CD4-positive, alpha-beta memory T cell (primary cell): ENCODE measurements at regions not wholly inside any gene's neighbourhood (a gene's known extent, or its start where the extent isn't known, plus 50 kb on each side); places are given as distances from the start of the nearest gene placed in this dataset.
"Not testable (repeated sequence)": the region's sequence is repeated elsewhere in the genome, so short reads cannot be mapped to it uniquely, and the experiment has no call there.

Experiments
- CTCF ChIA-PET: fragments of 350-600 bp; sonication (Branson Sonifier 250); formaldehyde crosslinking; loops from one replicate; lab custom pipeline; 2021; ENCODE audit warnings: inconsistent platforms; ENCODE audit not compliant: partially characterized antibody; lab: Charles Lee
- POLR2A ChIA-PET: fragments of 350-600 bp; sonication (Branson Sonifier 250); formaldehyde crosslinking; loops from one replicate; lab custom pipeline; 2021; ENCODE audit not compliant: partially characterized antibody; lab: Charles Lee
- DNase-seq, 5 donors: peaks; one replicate each; pipeline versions ENCODE4 v3.0.0 to v3.0.0-alpha.2; 2020 to 2022; ENCODE audit warnings: mixed read lengths in 1 of 5
- H3K27ac ChIP-seq: one replicate; pipeline ENCODE4 v1.7.0; 2013; ENCODE audit warnings: low read depth, low read length
- H3K27me3 ChIP-seq: 2 replicates; pipeline ENCODE4 v1.7.0; 2013; ENCODE audit warnings: mild to moderate bottlenecking, low read length, moderate library complexity; ENCODE audit not compliant: insufficient read depth
- H3K36me3 ChIP-seq: 2 replicates; pipeline ENCODE4 v1.7.0; 2013; ENCODE audit warnings: mild to moderate bottlenecking, low read length, moderate library complexity; ENCODE audit not compliant: insufficient read depth
- H3K4me1 ChIP-seq: 2 replicates; pipeline ENCODE4 v1.7.0; 2013; ENCODE audit warnings: mild to moderate bottlenecking, low read length, moderate library complexity; ENCODE audit not compliant: insufficient read depth
- H3K4me3 ChIP-seq, 2 donors: one replicate each; pipeline ENCODE4 v1.7.0; 2013; ENCODE audit warnings: low read length in 2 of 2, mild to moderate bottlenecking in 1 of 2
- H3K9me3 ChIP-seq, 2 donors: one replicate each; pipeline ENCODE4 v1.7.0; 2013; ENCODE audit warnings: low read length in 2 of 2, control low read depth in 1 of 2; ENCODE audit not compliant: control insufficient read depth in 1 of 2
- H3K27ac Mint-ChIP-seq, 7 donors: one replicate each; pipeline ENCODE4 v1.8.0; 2020 to 2021; ENCODE audit warnings: mixed read lengths in 7 of 7, mild to moderate bottlenecking in 6 of 7, inconsistent platforms in 3 of 7, moderate library complexity in 3 of 7
- H3K27me3 Mint-ChIP-seq, 2 donors: one replicate each; pipeline ENCODE4 v1.8.0; 2020 to 2021; ENCODE audit warnings: mixed read lengths in 2 of 2
- H3K36me3 Mint-ChIP-seq, 2 donors: one replicate each; pipeline ENCODE4 v1.8.0; 2020 to 2021; ENCODE audit warnings: mixed read lengths in 2 of 2, inconsistent platforms in 1 of 2, mild to moderate bottlenecking in 1 of 2
- H3K4me1 Mint-ChIP-seq, 4 donors: one replicate each; pipeline ENCODE4 v1.8.0; 2020 to 2021; ENCODE audit warnings: mixed read lengths in 4 of 4, mild to moderate bottlenecking in 1 of 4
- H3K4me3 Mint-ChIP-seq, 8 donors: one replicate each; pipeline ENCODE4 v1.8.0; 2020 to 2021; ENCODE audit warnings: mixed read lengths in 8 of 8, mild to moderate bottlenecking in 7 of 8, moderate library complexity in 6 of 8, inconsistent platforms in 3 of 8
- H3K9me3 Mint-ChIP-seq, 8 donors: one replicate each; pipeline ENCODE4 v1.8.0; 2020 to 2021; ENCODE audit warnings: mixed read lengths in 8 of 8, mild to moderate bottlenecking in 5 of 8, inconsistent platforms in 3 of 8, moderate library complexity in 1 of 8
- intact Hi-C: fragments of 100-400 bp; cut with micrococcal nuclease; formaldehyde crosslinking; loops from one replicate; pipeline ENCODE4 v1.15.1; 2023

- H3K27ac Mint-ChIP-seq, H3K4me3 ChIP-seq, H3K4me1 Mint-ChIP-seq, CTCF ChIA-PET, intact Hi-C loops, POLR2A ChIA-PET, H3K36me3 ChIP-seq, H3K4me1 ChIP-seq, H3K27ac ChIP-seq, H3K9me3 Mint-ChIP-seq, H3K36me3 Mint-ChIP-seq, DNase-seq, H3K27me3 ChIP-seq, H3K27me3 Mint-ChIP-seq, H3K9me3 ChIP-seq, H3K4me3 Mint-ChIP-seq: not testable (repeated sequence)
These were observed 142.9 kb downstream of the GTF2IRD2B start for GRCh38 chr7:75235092-75235826.

GRCh38 chr7:75235827-75236167, 143.4 kb downstream of the GTF2IRD2B start:
- H3K4me3 ChIP-seq, H3K27ac Mint-ChIP-seq, H3K36me3 ChIP-seq, H3K4me1 ChIP-seq, H3K27me3 ChIP-seq, intact Hi-C loops, H3K4me1 Mint-ChIP-seq, H3K4me3 Mint-ChIP-seq, H3K36me3 Mint-ChIP-seq, POLR2A ChIA-PET, DNase-seq, H3K9me3 Mint-ChIP-seq, H3K27me3 Mint-ChIP-seq, CTCF ChIA-PET, H3K27ac ChIP-seq, H3K9me3 ChIP-seq: not testable (repeated sequence)

GRCh38 chr7:75237255-75238187, 145.1 kb downstream of the GTF2IRD2B start:
- H3K36me3 Mint-ChIP-seq, H3K27ac ChIP-seq, intact Hi-C loops, H3K4me1 Mint-ChIP-seq, H3K27ac Mint-ChIP-seq, H3K27me3 Mint-ChIP-seq, H3K36me3 ChIP-seq, H3K27me3 ChIP-seq, H3K4me1 ChIP-seq, H3K9me3 ChIP-seq, H3K9me3 Mint-ChIP-seq, CTCF ChIA-PET, POLR2A ChIA-PET, H3K4me3 ChIP-seq: not testable (repeated sequence)
- H3K4me3 Mint-ChIP-seq = peak overlapping the region in 5 of 8 donors; percentile 27 to 50 (median 42)
- peak; percentile 57 to 68 (median 65) for DNase-seq

DNA sequence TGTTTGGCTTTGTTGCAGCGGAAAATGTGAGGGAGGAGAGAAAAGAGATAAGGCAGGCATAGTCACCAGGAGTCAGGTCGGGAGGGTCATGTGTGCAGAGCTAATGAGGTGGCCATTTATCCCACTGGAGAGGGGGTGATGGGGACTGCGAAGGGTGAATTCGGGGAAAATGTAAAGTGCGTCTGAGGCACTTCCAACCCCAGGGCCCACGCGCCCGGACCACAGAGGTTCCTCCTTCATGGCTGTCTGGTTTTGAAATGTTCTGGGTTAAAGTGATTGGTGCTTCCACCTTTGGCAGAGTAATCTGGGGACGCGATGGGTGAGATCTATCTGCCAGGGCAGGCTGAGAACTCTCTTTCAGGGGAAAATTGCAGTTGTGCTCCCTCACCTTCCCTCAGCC, 145.9 kb downstream of the GTF2IRD2B start:
- H3K27me3 Mint-ChIP-seq, H3K36me3 Mint-ChIP-seq, H3K4me3 Mint-ChIP-seq, DNase-seq, H3K27me3 ChIP-seq, H3K27ac Mint-ChIP-seq, CTCF ChIA-PET, POLR2A ChIA-PET, H3K9me3 ChIP-seq, H3K27ac ChIP-seq, H3K36me3 ChIP-seq, H3K9me3 Mint-ChIP-seq, intact Hi-C loops, H3K4me3 ChIP-seq, H3K4me1 Mint-ChIP-seq, H3K4me1 ChIP-seq: not testable (repeated sequence)

DNA sequence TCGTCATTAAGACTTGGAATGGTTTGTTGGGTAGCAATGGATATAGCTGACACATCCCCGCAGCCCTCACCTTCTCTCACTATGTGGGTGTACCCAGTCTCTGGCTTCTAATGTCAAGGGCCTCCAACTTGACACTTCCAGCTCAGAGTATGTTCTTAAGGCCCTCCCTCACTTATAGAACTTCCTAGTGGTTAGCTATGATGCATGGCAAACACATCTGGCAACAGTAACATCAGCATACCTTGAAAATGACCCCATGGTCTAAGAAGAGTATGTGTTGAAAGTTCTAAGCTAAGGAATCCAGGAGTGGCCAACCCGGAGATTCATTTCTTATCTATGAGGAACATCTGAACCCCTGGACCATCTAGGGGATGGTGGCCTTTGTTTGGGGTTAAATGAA, 151.2 kb downstream of the GTF2IRD2B start:
- H3K27ac Mint-ChIP-seq, H3K4me1 Mint-ChIP-seq, H3K36me3 Mint-ChIP-seq, H3K4me1 ChIP-seq, H3K9me3 ChIP-seq, DNase-seq, H3K27ac ChIP-seq, POLR2A ChIA-PET, H3K27me3 ChIP-seq, H3K27me3 Mint-ChIP-seq, intact Hi-C loops, H3K36me3 ChIP-seq, H3K4me3 ChIP-seq, H3K4me3 Mint-ChIP-seq, CTCF ChIA-PET, H3K9me3 Mint-ChIP-seq: not testable (repeated sequence)

- DNase-seq, H3K9me3 Mint-ChIP-seq, H3K36me3 Mint-ChIP-seq, H3K36me3 ChIP-seq, H3K27me3 ChIP-seq, H3K27me3 Mint-ChIP-seq, H3K4me1 Mint-ChIP-seq, CTCF ChIA-PET, H3K4me1 ChIP-seq, POLR2A ChIA-PET, H3K4me3 Mint-ChIP-seq, intact Hi-C loops, H3K4me3 ChIP-seq, H3K27ac Mint-ChIP-seq, H3K9me3 ChIP-seq, H3K27ac ChIP-seq: not testable (repeated sequence)
These were observed 147.2 kb upstream of the TRIM73 start for GRCh38 chr7:75248216-75248615.

DNA sequence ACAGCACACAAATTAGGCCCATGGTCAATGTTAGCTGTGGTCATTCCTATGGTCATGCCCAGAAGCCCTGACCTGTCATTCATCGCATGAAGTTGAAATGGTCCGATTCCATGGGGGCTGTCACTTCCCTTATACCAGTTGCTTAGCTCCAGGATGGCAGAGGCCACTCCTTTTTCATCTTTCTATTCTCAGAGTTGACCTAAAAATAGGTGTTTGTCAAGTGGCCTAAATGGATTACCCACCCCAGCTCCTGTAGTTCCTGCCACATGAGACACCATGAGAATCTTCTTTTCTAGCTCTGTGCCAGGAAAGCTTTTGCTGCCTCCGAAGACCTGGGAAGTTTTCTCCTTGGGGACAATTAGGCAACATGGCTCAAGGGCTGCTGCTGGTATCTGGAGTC, 141.2 kb upstream of the TRIM73 start:
- H3K4me3 ChIP-seq, H3K27me3 Mint-ChIP-seq, H3K9me3 ChIP-seq, H3K4me1 ChIP-seq, intact Hi-C loops, H3K27me3 ChIP-seq, CTCF ChIA-PET, POLR2A ChIA-PET, H3K4me1 Mint-ChIP-seq, H3K4me3 Mint-ChIP-seq, H3K9me3 Mint-ChIP-seq, DNase-seq, H3K27ac Mint-ChIP-seq, H3K27ac ChIP-seq, H3K36me3 Mint-ChIP-seq, H3K36me3 ChIP-seq: not testable (repeated sequence)
